HG03460 (cell line): ENCODE measurements at regions not wholly inside any gene's neighbourhood (a gene's known extent, or its start where the extent isn't known, plus 50 kb on each side); places are given as distances from the start of the nearest gene placed in this dataset.

ENCODE experiments used
- ATAC-seq: cut with Tn5 transposase; IDR thresholded peaks from one replicate; pipeline ENCODE4 v1.9.1; 2021; ENCODE audit not compliant: unreplicated experiment

GRCh38 chr1:168867941-168868634 lies 139.1 kb upstream of the DPT start:
- ATAC-seq = no peak

- ATAC-seq = no peak
These were observed 142.5 kb upstream of the DPT start for GRCh38 chr1:168871531-168871930.

GRCh38 chr1:168875831-168876230 lies 146.8 kb upstream of the DPT start:
- ATAC-seq = no peak

GRCh38 chr1:168876830-168877229 lies 147.8 kb upstream of the DPT start:
- no peak for ATAC-seq

- no peak for ATAC-seq
These were observed 151.1 kb upstream of the DPT start for GRCh38 chr1:168879896-168880734.

- ATAC-seq = no peak
These were observed 152.8 kb upstream of the DPT start for GRCh38 chr1:168881656-168882260.

- ATAC-seq = no peak
These were observed 158.4 kb upstream of the DPT start for GRCh38 chr1:168887381-168887780.

GRCh38 chr1:168888418-168888817 lies 159.4 kb upstream of the DPT start:
- no peak for ATAC-seq

GRCh38 chr1:168892931-168893330 lies 163.9 kb upstream of the DPT start:
- ATAC-seq = no peak

- no peak for ATAC-seq
These were observed 164.4 kb upstream of the DPT start for GRCh38 chr1:168893359-168893801.

GRCh38 chr1:168894397-168894903 lies 165.4 kb upstream of the DPT start:
- no peak for ATAC-seq

GRCh38 chr1:168897249-168897648 lies 168.2 kb upstream of the DPT start:
- no peak for ATAC-seq

GRCh38 chr1:168903237-168903830 lies 174.3 kb upstream of the DPT start:
- no peak for ATAC-seq

GRCh38 chr1:168905633-168906032 lies 176.6 kb upstream of the DPT start:
- ATAC-seq = no peak

GRCh38 chr1:168906367-168906766 lies 177.4 kb upstream of the DPT start:
- ATAC-seq = no peak

GRCh38 chr1:168907053-168907452 lies 178.0 kb upstream of the DPT start:
- no peak for ATAC-seq

GRCh38 chr1:168907786-168908348 lies 178.9 kb upstream of the DPT start:
- no peak for ATAC-seq

GRCh38 chr1:168910403-168910802 lies 181.4 kb upstream of the DPT start:
- ATAC-seq = no peak

- ATAC-seq = no peak
These were observed 182.4 kb upstream of the DPT start for GRCh38 chr1:168911370-168911769.

GRCh38 chr1:168913711-168914463 lies 184.9 kb upstream of the DPT start:
- no peak for ATAC-seq
